Raji (cell line): ENCODE measurements at regions not wholly inside any gene's neighbourhood (a gene's known extent, or its start where the extent isn't known, plus 50 kb on each side); places are given as distances from the start of the nearest gene placed in this dataset.

Source experiments
- POLR2A ChIP-seq: IDR thresholded peaks from 2 replicates; pipeline ENCODE4 v1.6.1; 2011; ENCODE audit warnings: low read depth, low read length, control low read depth; ENCODE audit not compliant: insufficient read depth

DNA sequence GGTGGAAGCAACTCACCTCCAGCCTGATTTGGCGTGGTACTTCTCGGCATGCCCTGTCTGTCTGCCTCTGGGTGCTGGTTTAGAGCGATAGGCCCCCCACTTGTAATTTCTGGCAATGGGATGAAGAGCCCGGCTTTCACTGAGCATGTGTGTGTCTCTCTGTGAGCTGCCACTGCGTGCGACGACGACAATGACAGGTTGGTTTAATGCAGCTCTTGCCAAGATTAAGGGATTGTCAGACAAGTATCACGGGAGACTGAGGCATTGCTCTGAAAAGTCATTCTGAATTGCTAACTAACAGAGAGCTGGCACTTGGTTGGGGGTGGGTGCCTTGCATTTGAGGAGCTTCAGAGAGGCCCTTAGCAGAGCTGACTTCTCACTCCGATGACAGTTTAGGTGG lies 348.8 kb upstream of the CLINT1 start:
- TF ChIP-seq POLR2A, result no peak

DNA sequence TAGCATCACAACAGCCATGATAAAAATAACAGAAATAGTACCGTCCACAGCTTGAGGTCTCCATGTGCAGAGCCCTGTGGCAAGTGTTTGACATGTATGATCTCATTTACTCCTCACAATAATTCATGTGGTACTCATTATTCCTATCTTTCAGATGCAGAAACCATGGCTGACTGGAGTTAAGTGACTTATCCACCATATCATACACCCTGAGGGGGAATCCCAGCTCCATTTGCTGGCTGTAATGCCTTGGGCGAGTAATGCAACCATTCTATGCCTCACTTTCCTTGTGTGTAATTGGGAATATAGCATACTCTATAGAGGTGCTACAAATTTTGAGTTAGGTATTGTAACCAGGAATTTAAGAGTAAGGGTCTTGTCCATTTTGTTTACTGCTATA lies 347.0 kb upstream of the CLINT1 start:
- no peak for TF ChIP-seq POLR2A

- TF ChIP-seq POLR2A, result no peak
These were observed 344.3 kb upstream of the CLINT1 start for GRCh38 chr5:158203261-158203660.

GRCh38 chr5:158202801-158203200 lies 343.9 kb upstream of the CLINT1 start:
- no peak for TF ChIP-seq POLR2A

- no peak for TF ChIP-seq POLR2A
These were observed 341.7 kb upstream of the CLINT1 start for GRCh38 chr5:158200619-158201018.

- no peak for TF ChIP-seq POLR2A
These were observed 339.7 kb upstream of the CLINT1 start for GRCh38 chr5:158198636-158199035.

- TF ChIP-seq POLR2A, result no peak
These were observed 336.7 kb upstream of the CLINT1 start for GRCh38 chr5:158195416-158196210.

DNA sequence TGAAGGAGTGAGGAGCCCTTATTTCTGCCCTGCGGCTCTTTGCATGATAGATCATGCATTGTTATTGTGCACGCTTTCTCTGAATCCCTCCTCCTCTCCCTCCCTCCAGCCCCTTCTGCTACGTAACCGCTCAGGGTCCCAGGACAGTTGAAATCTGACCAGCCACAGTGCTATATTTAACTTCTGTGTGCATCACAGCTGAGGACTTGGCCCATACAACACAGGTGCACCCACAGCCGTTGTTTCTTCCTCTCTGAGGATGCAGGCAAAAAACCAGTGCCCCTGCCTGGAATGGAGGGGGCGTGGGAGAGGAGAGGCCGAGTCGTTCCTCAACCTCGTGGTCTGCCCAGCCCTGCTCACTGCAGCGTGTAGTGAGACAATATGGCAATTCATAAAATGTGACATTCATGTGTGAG lies 335.6 kb upstream of the CLINT1 start:
- TF ChIP-seq POLR2A, result no peak

DNA sequence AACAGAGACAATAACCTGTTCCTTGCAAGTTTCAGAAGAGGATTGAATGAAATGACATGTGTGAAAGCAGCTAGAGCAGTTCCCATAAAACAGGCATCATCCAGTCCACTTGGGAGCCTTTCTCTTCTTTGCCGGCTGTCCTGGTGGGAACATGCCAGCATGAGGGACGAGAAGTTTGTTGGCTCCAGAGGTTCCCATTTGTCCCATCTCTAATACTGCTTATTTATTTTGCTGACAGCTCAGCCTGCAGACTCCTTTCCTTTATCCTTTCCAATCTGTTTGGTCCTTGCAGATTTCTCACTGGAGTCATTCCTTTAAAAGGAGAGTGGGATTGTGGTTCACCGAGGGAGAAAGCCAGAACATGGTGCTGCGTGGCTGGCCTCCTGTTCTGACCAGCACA lies 321.5 kb upstream of the CLINT1 start:
- no peak for TF ChIP-seq POLR2A

GRCh38 chr5:158179271-158179670 lies 320.3 kb upstream of the CLINT1 start:
- TF ChIP-seq POLR2A, result no peak

GRCh38 chr5:158178535-158178934 lies 319.6 kb upstream of the CLINT1 start:
- TF ChIP-seq POLR2A, result no peak

- TF ChIP-seq POLR2A, result no peak
These were observed 318.2 kb upstream of the CLINT1 start for GRCh38 chr5:158177146-158177545.

GRCh38 chr5:158175934-158176481 lies 317.1 kb upstream of the CLINT1 start:
- TF ChIP-seq POLR2A, result no peak

DNA sequence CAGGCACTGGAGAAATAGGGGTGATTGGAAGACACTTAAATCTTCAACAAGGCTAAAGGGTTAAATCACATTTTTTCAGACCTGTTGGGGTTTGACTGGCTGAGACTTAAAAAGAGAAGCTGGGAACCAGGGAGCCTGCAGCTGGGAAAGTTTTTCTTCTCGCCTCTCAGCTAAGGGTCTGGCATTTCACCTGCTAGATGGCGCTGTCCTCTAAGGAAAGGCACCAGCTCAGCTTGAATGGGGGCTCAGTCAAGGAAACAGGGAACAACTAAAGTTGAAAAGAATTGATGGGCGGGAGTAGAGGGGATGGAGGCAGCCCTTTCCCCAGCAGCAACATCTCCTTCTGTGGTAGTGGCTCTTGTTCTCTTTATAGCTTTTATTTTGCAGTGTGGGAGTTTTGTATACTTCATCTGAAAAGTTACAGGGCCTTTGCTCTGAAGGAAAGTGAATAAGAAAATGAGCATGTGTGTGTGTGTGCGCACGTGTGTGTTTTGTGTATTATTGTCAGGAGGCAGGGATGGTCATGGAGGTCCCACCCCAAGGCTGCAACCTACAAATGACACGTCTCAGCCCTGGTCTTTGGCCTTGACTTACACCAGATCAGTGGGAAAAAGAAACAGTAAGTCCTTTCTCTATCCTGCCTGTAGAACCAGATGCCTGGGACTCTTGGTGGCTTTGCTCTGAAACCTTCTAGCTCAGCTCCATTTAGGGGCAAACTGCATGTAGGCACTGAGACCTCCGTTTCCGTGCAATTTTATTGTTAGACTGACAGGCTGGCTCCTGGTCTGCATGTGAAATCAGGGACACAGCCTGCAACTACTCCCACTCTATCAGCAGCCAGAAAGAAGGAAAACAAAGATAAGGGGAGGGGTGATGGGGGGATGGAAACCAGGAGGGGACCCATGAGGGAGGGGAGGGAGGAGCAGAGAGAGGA lies 316.2 kb upstream of the CLINT1 start:
- no peak for TF ChIP-seq POLR2A

- TF ChIP-seq POLR2A, result no peak
These were observed 315.1 kb upstream of the CLINT1 start for GRCh38 chr5:158174026-158174425.

DNA sequence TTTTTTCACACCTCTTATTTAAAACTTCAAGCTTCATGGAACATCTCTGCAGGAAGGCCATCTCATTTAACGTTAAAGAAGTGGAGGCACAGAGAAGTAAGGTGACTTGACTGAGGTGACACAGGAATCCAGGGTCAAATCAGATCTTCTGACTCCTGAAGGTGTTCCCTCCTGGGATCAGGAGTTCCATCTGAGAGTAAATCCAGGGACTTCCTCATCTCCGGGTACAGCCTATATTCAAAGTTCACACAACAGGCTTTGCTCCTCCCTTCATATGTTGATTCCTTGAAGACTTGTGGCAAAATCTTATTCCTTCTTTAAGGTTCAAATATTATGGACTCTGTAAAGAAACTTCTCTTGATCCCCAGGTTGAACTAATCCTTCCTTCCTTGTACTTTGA lies 313.1 kb upstream of the CLINT1 start:
- no peak for TF ChIP-seq POLR2A

GRCh38 chr5:158170534-158170933 lies 311.6 kb upstream of the CLINT1 start:
- TF ChIP-seq POLR2A, result no peak

DNA sequence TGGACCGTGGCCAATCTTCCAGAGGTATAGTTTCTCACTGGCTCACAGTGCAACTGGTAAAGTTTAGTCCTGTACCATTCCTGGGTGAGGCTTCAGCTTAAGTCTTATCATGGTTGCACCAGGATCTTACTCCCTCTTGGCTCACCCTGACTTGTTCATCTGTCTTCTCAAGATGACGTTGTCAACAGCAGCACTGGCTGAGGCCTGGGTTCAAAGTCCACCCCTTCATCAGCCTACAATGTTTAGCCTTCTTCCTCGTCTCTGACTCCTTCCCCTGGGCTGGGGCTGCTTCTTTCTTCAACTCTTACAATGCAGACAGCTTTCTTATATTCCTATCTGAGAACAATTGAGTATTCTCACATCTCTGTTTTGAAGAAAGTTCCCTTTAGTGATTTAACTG lies 311.1 kb upstream of the CLINT1 start:
- TF ChIP-seq POLR2A, result no peak
